Sigmoid colon (tissue), 6 donors: ENCODE measurements at regions not wholly inside any gene's neighbourhood (a gene's known extent, or its start where the extent isn't known, plus 50 kb on each side); places are given as distances from the start of the nearest gene placed in this dataset.

ENCODE experiments used
- DNase-seq: peaks from one replicate; pipeline ENCODE4 v3.0.0-alpha.2; 2019
- H3K27ac ChIP-seq, 4 donors: fragments of 200-600 bp; sonication (generic); one replicate each; pipeline ENCODE4 v1.5.1; 2016 to 2019; ENCODE audit warnings: mild to moderate bottlenecking in 1 of 4
- H3K27me3 ChIP-seq, 3 donors: fragments of 200-600 bp; sonication (generic); one replicate each; pipeline ENCODE4 v1.5.1; 2019; ENCODE audit warnings: mild to moderate bottlenecking in 1 of 3
- H3K36me3 ChIP-seq, 4 donors: fragments of 200-600 bp; sonication (generic); one replicate each; pipeline ENCODE4 v1.5.1; 2016 to 2019
- H3K4me1 ChIP-seq, 4 donors: fragments of 200-600 bp; sonication (generic); one replicate each; pipeline ENCODE4 v1.5.1; 2017 to 2019
- H3K4me3 ChIP-seq, 4 donors: fragments of 200-600 bp; sonication (generic); one replicate each; pipeline ENCODE4 v1.5.1; 2017 to 2019; ENCODE audit warnings: mild to moderate bottlenecking in 2 of 4, moderate library complexity in 1 of 4
- H3K9me3 ChIP-seq, 4 donors: fragments of 200-600 bp in 3 of 4; sonication (generic) in 3 of 4; one replicate each; pipeline versions ENCODE4 v1.5.1 to v1.6.1; 2013 to 2019
- EP300 ChIP-seq, 4 donors: sonication (generic); formaldehyde crosslinking; IDR thresholded peaks; one replicate each; pipeline ENCODE4 v1.6.1; 2017; ENCODE audit warnings: antibody characterized with exemption in 4 of 4
- POLR2A ChIP-seq, 2 donors: fragments of 450-650 bp; IDR thresholded peaks; one replicate each; pipeline ENCODE4 v1.6.1; 2016; ENCODE audit warnings: antibody characterized with exemption in 2 of 2, mild to moderate bottlenecking in 2 of 2, moderate library complexity in 2 of 2
- POLR2AphosphoS5 ChIP-seq, 4 donors: sonication (generic); formaldehyde crosslinking; IDR thresholded peaks; one replicate each; pipeline ENCODE4 v1.6.1; 2017; ENCODE audit warnings: antibody characterized with exemption in 4 of 4
- WGBS, 2 donors: extraction: QIAGEN DNeasy Blood & Tissue Kit; methylation state at CpG; one replicate each; pipeline ENCODE4 v1.1.7; 2013; 5-methylcytosine and 5-hydroxymethylcytosine counted together
- intact Hi-C: fragments of 100-400 bp; cut with DNase I; formaldehyde crosslinking; loops from one replicate; pipeline ENCODE4 v1.15.1; 2023
- TF ChIP-seq, protein P1 (sequence below), 4 experiments: fragments of 450-650 bp in 3 of 4; fragments of 200-600 bp in 1 of 4; IDR thresholded peaks; one replicate each; pipeline ENCODE4 v1.5.1; 2016 to 2019; ENCODE audit warnings: antibody characterized with exemption in 4 of 4, mild to moderate bottlenecking in 3 of 4, moderate library complexity in 2 of 4
- donor health status: healthy with polysubstance abuse.
- donor health status: healthy.

- Histone ChIP-seq H3K9me3 (no peaks in the 10 kb centered on the region), H3K4me3 (no peak overlapping the region), H3K27ac (no peak overlapping the region), H3K27me3 (no peaks in the 10 kb centered on the region), H3K4me1 (no peaks in the 10 kb centered on the region), H3K36me3 (no peaks in the 10 kb centered on the region)
- intact Hi-C loops, result no loop called here
- no peak for TF ChIP-seq POLR2AphosphoS5 (IDR thresholded peaks at IDR 0.05)
- TF ChIP-seq, protein P1, sequence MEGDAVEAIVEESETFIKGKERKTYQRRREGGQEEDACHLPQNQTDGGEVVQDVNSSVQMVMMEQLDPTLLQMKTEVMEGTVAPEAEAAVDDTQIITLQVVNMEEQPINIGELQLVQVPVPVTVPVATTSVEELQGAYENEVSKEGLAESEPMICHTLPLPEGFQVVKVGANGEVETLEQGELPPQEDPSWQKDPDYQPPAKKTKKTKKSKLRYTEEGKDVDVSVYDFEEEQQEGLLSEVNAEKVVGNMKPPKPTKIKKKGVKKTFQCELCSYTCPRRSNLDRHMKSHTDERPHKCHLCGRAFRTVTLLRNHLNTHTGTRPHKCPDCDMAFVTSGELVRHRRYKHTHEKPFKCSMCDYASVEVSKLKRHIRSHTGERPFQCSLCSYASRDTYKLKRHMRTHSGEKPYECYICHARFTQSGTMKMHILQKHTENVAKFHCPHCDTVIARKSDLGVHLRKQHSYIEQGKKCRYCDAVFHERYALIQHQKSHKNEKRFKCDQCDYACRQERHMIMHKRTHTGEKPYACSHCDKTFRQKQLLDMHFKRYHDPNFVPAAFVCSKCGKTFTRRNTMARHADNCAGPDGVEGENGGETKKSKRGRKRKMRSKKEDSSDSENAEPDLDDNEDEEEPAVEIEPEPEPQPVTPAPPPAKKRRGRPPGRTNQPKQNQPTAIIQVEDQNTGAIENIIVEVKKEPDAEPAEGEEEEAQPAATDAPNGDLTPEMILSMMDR (IDR thresholded peaks at IDR 0.05), result no peak
- TF ChIP-seq EP300 (IDR thresholded peaks at IDR 0.05), result no peak
- no peak for TF ChIP-seq POLR2A (IDR thresholded peaks at IDR 0.05)
- no peak for DNase-seq
- WGBS, 2 donors, result 35 to 67% methylated on average over 1 of the region's 1 CpG
Measured at GRCh38 chr17:71325117-71325516, 795.7 kb upstream of the SOX9 start.

DNA sequence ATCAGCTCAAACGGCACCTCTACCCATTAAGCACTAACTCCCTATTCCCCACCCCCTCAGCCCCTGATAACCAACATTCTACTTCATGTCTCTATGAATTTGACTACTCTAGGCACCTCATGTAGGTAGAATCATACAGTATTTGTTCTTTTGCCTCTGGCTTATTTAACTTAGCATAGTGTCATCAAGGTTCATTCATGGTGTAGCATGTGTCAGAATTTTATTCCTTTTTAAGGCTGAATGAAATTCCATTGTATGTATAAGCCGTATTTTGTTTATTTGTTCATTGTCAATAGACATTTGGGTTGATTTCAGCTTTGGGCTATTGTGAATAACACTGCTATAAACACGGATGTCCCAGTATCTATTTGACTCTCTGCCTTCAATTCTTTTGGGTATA, 794.9 kb upstream of the SOX9 start:
- Histone ChIP-seq H3K4me3 (no peak overlapping the region), H3K4me1 (no peaks in the 10 kb centered on the region), H3K36me3 (no peaks in the 10 kb centered on the region), H3K27me3 (no peaks in the 10 kb centered on the region), H3K9me3 (no peaks in the 10 kb centered on the region), H3K27ac (no peak overlapping the region)
- no peak for TF ChIP-seq POLR2A (IDR thresholded peaks at IDR 0.05)
- TF ChIP-seq, protein P1 (IDR thresholded peaks at IDR 0.05), result no peak
- no peak for TF ChIP-seq EP300 (IDR thresholded peaks at IDR 0.05)
- no peak for TF ChIP-seq POLR2AphosphoS5 (IDR thresholded peaks at IDR 0.05)
- intact Hi-C loops, result no loop called here
- no peak for DNase-seq
- WGBS, 2 donors, result 67 to 82% methylated on average over 3 of the region's 3 CpGs

DNA sequence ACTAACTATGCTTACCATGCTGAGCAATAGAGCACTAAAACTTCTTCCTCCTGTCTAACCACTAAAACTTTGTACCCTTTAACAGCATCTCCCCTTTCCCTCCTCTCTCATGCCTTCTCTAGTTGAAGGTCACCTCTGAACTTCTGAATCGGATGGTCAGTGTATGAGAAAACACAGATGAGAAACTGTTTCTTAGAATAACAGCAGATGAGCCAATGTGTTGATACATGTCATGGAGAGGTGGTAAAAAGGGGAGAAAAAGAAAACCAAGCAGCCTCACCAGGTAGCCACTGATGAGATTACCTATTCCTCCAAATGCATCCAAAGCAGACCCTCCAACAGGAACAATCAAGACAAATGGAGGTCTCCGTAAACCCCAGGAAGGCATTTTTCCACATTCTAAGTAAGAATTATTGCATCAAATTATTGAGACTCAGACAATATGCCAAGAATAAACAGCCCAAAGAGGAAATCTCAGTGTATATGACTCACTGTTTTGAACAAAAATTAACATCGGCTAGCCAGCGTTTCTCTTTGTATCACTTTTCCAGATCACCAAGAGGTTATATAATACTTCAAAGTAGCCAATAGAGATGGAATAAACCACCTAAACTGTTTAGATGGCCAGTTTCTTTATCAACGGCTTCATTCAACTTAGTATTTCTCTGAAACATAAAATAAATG, 793.3 kb upstream of the SOX9 start:
- intact Hi-C loops, result no loop called here
- DNase-seq, result no peak
- Histone ChIP-seq H3K4me1 (no peaks in the 10 kb centered on the region), H3K27me3 (no peaks in the 10 kb centered on the region), H3K27ac (no peak overlapping the region), H3K36me3 (no peaks in the 10 kb centered on the region), H3K4me3 (no peak overlapping the region), H3K9me3 (no peaks in the 10 kb centered on the region)
- TF ChIP-seq EP300 (IDR thresholded peaks at IDR 0.05) (no peak), POLR2AphosphoS5 (IDR thresholded peaks at IDR 0.05) (no peak), POLR2A (IDR thresholded peaks at IDR 0.05) (no peak)
- TF ChIP-seq, protein P1 (IDR thresholded peaks at IDR 0.05), result no peak
- WGBS, 2 donors, result 56 to 63% methylated on average over 5 of the region's 5 CpGs

GRCh38 chr17:71329310-71330098, 791.3 kb upstream of the SOX9 start:
- intact Hi-C loops, result no loop called here
- no peaks in the 10 kb centered on the region for H3K9me3 ChIP-seq
- TF ChIP-seq POLR2A (IDR thresholded peaks at IDR 0.05), result no peak
- TF ChIP-seq, protein P1 (IDR thresholded peaks at IDR 0.05), result no peak
- TF ChIP-seq EP300 (IDR thresholded peaks at IDR 0.05), result no peak
- no peak for TF ChIP-seq POLR2AphosphoS5 (IDR thresholded peaks at IDR 0.05)
- no peaks in the 10 kb centered on the region for H3K4me1 ChIP-seq
- no peak for DNase-seq
- 34 to 52% methylated on average over 5 of the region's 5 CpGs for WGBS, 2 donors
- no peak overlapping the region for H3K4me3 ChIP-seq
- H3K36me3 ChIP-seq, result no peaks in the 10 kb centered on the region
- H3K27me3 ChIP-seq, result no peaks in the 10 kb centered on the region
- no peak overlapping the region for H3K27ac ChIP-seq
